Mesenchymal stem cell (in vitro differentiated cells and primary cell): ENCODE measurements at regions not wholly inside any gene's neighbourhood (a gene's known extent, or its start where the extent isn't known, plus 50 kb on each side); places are given as distances from the start of the nearest gene placed in this dataset.

Source experiments
- DNase-seq: peaks from one replicate; pipeline ENCODE4 v3.0.0-alpha.2; 2013
- H2AFZ ChIP-seq: one replicate; pipeline ENCODE4 v1.6.1; 2013; ENCODE audit warnings: low read depth, mild to moderate bottlenecking, control low read depth, inconsistent platforms, low read length, moderate library complexity
- H2AK5ac ChIP-seq: 2 replicates; pipeline ENCODE4 v1.6.1; 2013; ENCODE audit warnings: low read length, moderate library complexity, mild to moderate bottlenecking, inconsistent platforms; ENCODE audit not compliant: severe bottlenecking
- H2BK120ac ChIP-seq: one replicate; pipeline ENCODE4 v1.6.1; 2013; ENCODE audit warnings: low read depth, mild to moderate bottlenecking, inconsistent platforms, low read length, moderate library complexity
- H2BK12ac ChIP-seq, 2 experiments: one replicate each; pipeline ENCODE4 v1.6.1; 2013; ENCODE audit warnings: inconsistent platforms in 2 of 2, low read length in 2 of 2, mild to moderate bottlenecking in 2 of 2, moderate library complexity in 2 of 2, control low read depth in 1 of 2
- H2BK15ac ChIP-seq: one replicate; pipeline ENCODE4 v1.6.1; 2013; ENCODE audit warnings: mild to moderate bottlenecking, low read depth, inconsistent platforms; ENCODE audit not compliant: poor library complexity, severe bottlenecking
- H2BK5ac ChIP-seq: 2 replicates; pipeline ENCODE4 v1.6.1; 2013; ENCODE audit warnings: low read depth, mild to moderate bottlenecking, low read length, control low read depth, inconsistent platforms; ENCODE audit not compliant: poor library complexity, severe bottlenecking
- H3K14ac ChIP-seq, 2 experiments: one replicate each; pipeline ENCODE4 v1.6.1; 2013; ENCODE audit warnings: inconsistent platforms in 2 of 2, low read length in 2 of 2, control low read depth in 1 of 2, mild to moderate bottlenecking in 1 of 2, moderate library complexity in 1 of 2
- H3K18ac ChIP-seq, 2 experiments: one replicate each; pipeline ENCODE4 v1.6.1; 2013; ENCODE audit warnings: inconsistent platforms in 2 of 2, low read length in 2 of 2, control low read depth in 1 of 2, low read depth in 1 of 2, mild to moderate bottlenecking in 1 of 2
- H3K23ac ChIP-seq, 2 experiments: one replicate each; pipeline ENCODE4 v1.6.1; 2013; ENCODE audit warnings: inconsistent platforms in 2 of 2, low read length in 2 of 2, mild to moderate bottlenecking in 2 of 2, moderate library complexity in 2 of 2, control low read depth in 1 of 2
- H3K27ac ChIP-seq: 2 replicates; pipeline ENCODE4 v1.5.1; 2013; ENCODE audit warnings: mild to moderate bottlenecking, moderate library complexity, low read length, control low read depth, inconsistent platforms; ENCODE audit not compliant: poor library complexity, severe bottlenecking
- H3K27me3 ChIP-seq, 2 experiments: 2 replicates each; pipeline versions ENCODE4 v1.6.1 to v1.7.0; 2013; ENCODE audit warnings: low read length in 2 of 2, mild to moderate bottlenecking in 2 of 2, moderate library complexity in 2 of 2, control low read depth in 1 of 2, inconsistent platforms in 1 of 2; ENCODE audit not compliant: control insufficient read depth in 1 of 2, insufficient read depth in 1 of 2
- H3K36me3 ChIP-seq, 2 experiments: 2 replicates each; pipeline versions ENCODE4 v1.6.1 to v1.7.0; 2013; ENCODE audit warnings: low read length in 2 of 2, control low read depth in 1 of 2, inconsistent platforms in 1 of 2, low read depth in 1 of 2, mild to moderate bottlenecking in 1 of 2; ENCODE audit not compliant: insufficient read depth in 2 of 2, control insufficient read depth in 1 of 2
- H3K4ac ChIP-seq, 2 experiments: one replicate each; pipeline ENCODE4 v1.6.1; 2013; ENCODE audit warnings: inconsistent platforms in 2 of 2, low read length in 2 of 2, mild to moderate bottlenecking in 2 of 2, moderate library complexity in 2 of 2, control low read depth in 1 of 2, low read depth in 1 of 2
- H3K4me1 ChIP-seq: 2 replicates; pipeline ENCODE4 v1.6.1; 2013; ENCODE audit warnings: low read depth, low read length, control low read depth; ENCODE audit not compliant: control insufficient read depth, insufficient read depth
- H3K4me2 ChIP-seq: 2 replicates; pipeline ENCODE4 v1.6.1; 2013; ENCODE audit warnings: low read length, mild to moderate bottlenecking, inconsistent platforms; ENCODE audit not compliant: poor library complexity, severe bottlenecking
- H3K4me3 ChIP-seq, 2 experiments: 2 replicates each; pipeline versions ENCODE4 v1.5.1 to v1.7.0; 2013; ENCODE audit warnings: low read length in 2 of 2, mild to moderate bottlenecking in 2 of 2, control low read depth in 1 of 2, low read depth in 1 of 2; ENCODE audit not compliant: insufficient read depth in 1 of 2
- H3K79me1 ChIP-seq: replicated peaks from 2 replicates; pipeline ENCODE4 v1.6.1; 2013; ENCODE audit warnings: mild to moderate bottlenecking, control low read depth, low read length, inconsistent platforms; ENCODE audit not compliant: poor library complexity, severe bottlenecking
- H3K9ac ChIP-seq: 2 replicates; pipeline ENCODE4 v1.7.0; 2013; ENCODE audit warnings: mild to moderate bottlenecking, low read length, moderate library complexity
- H3K9me3 ChIP-seq: 2 replicates; pipeline ENCODE4 v1.7.0; 2013; ENCODE audit warnings: mild to moderate bottlenecking, low read length; ENCODE audit not compliant: control insufficient read depth
- H4K8ac ChIP-seq: one replicate; pipeline ENCODE4 v1.6.1; 2013; ENCODE audit warnings: inconsistent platforms, mild to moderate bottlenecking, low read length, moderate library complexity
- H4K91ac ChIP-seq: one replicate; pipeline ENCODE4 v1.6.1; 2013; ENCODE audit warnings: mild to moderate bottlenecking, low read length, inconsistent platforms
- WGBS: methylation state at CpG from one replicate; pipeline ENCODE4 v1.1.7; 2013; ENCODE audit warnings: mixed read lengths; 5-methylcytosine and 5-hydroxymethylcytosine counted together

DNA sequence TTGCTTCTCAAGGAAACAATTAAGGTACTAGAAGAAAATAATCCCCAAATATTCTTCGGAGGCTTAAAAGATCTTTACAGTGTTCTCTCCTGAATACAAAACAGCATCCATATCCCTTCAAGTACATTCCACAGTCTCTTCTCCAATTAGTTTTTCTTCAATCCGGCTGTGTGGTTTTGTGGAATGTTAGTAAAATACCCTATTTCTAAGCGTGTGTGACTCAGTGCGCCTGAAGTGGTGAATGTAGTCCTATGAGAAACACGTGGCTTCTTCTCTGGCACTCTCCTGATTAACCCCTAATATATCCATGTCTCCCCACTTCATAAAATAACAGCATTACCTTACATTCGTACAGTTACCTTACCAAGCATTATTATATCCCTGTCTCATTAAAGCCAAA lies 570.2 kb downstream of the ARL4A start:
- Histone ChIP-seq H3K4me2 (no peak overlapping the region), H3K4me1 (no peaks in the 10 kb centered on the region), H2AFZ (no peak overlapping the region), H2BK15ac (no peak overlapping the region), H3K4me3 (no peak overlapping the region), H3K36me3 (no peaks in the 10 kb centered on the region), H3K4ac (no peak overlapping the region), H3K9ac (no peak overlapping the region), H3K14ac (no peak overlapping the region), H2BK5ac (no peak overlapping the region), H3K27me3 (no peaks in the 10 kb centered on the region), H3K9me3 (no peaks in the 10 kb centered on the region), H4K8ac (no peak overlapping the region), H4K91ac (no peak overlapping the region), H3K18ac (no peak overlapping the region), H2AK5ac (no peak overlapping the region), H2BK120ac (no peak overlapping the region), H3K79me1 (no peaks in the 10 kb centered on the region), H2BK12ac (no peak overlapping the region), H3K27ac (no peak overlapping the region), H3K23ac (no peak overlapping the region)
- 47% methylated on average over 3 of the region's 6 CpGs for WGBS
- peak; percentile 21 for DNase-seq

DNA sequence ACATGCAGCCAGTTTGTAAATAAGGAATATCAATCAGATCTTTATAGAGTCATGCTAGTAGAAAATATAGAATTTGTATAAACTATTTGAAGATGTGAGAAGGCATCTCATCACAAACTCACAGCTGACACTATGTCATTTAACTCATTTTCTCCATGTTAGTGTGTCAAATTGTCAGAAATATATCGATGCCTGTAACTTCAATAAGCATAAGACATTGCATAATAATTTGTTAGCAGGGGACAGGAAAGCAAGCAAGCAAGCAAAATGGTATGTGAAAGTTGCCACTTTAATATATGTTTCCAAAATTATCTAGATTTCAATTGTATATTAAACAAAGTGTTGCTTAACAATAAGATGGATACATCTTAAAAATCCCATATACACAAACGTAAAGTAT lies 571.0 kb downstream of the ARL4A start:
- Histone ChIP-seq H3K4me1 (no peaks in the 10 kb centered on the region), H3K18ac (no peak overlapping the region), H2BK12ac (no peak overlapping the region), H3K14ac (no peak overlapping the region), H3K9ac (no peak overlapping the region), H2BK5ac (no peak overlapping the region), H2AK5ac (no peak overlapping the region), H3K27me3 (no peaks in the 10 kb centered on the region), H4K91ac (no peak overlapping the region), H3K4me2 (no peak overlapping the region), H2BK120ac (no peak overlapping the region), H3K23ac (no peak overlapping the region), H3K4ac (no peak overlapping the region), H4K8ac (no peak overlapping the region), H3K79me1 (no peaks in the 10 kb centered on the region), H3K36me3 (no peaks in the 10 kb centered on the region), H2AFZ (no peak overlapping the region), H3K9me3 (no peaks in the 10 kb centered on the region), H3K27ac (no peak overlapping the region), H2BK15ac (no peak overlapping the region), H3K4me3 (no peak overlapping the region)
- DNase-seq: no peak
- 100% methylated on average over 1 of the region's 2 CpGs for WGBS

DNA sequence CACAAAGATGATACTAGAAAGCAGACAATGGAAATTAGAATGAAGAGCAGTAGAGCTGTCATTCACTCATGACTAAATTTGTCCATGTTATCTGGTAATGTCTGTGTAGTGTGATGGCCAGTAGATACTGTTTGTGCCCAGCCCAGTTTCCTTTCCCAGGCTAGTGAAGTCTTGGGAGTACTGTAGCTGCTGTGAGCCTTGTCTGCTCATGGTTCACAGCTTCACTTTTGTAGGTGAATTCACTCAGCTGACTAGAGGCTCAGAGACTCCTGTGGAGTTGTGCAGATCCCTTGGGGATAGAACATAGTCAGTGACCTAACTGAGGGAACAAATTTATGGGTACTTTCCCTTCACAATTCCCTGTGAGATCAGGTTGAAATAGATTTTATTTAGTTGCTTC lies 572.5 kb downstream of the ARL4A start:
- H3K23ac ChIP-seq: no peak overlapping the region
- H2AFZ ChIP-seq: no peak overlapping the region
- H3K4me1 ChIP-seq: no peaks in the 10 kb centered on the region
- peak overlapping the region in 1 of 2 experiments; percentile 83 for H2BK12ac ChIP-seq
- no peak overlapping the region for H3K27ac ChIP-seq
- no peak overlapping the region for H2AK5ac ChIP-seq
- no peak overlapping the region for H2BK120ac ChIP-seq
- no peak overlapping the region for H3K4ac ChIP-seq
- no peak overlapping the region for H4K91ac ChIP-seq
- no peak overlapping the region for H2BK15ac ChIP-seq
- DNase-seq: no peak
- no peak overlapping the region for H3K18ac ChIP-seq
- H3K9me3 ChIP-seq: no peaks in the 10 kb centered on the region
- no peaks in the 10 kb centered on the region for H3K79me1 ChIP-seq
- H3K4me3 ChIP-seq: no peak overlapping the region
- no peak overlapping the region for H4K8ac ChIP-seq
- H3K27me3 ChIP-seq: no peaks in the 10 kb centered on the region
- peak overlapping the region in 1 of 2 experiments; percentile 55 for H3K14ac ChIP-seq
- H3K4me2 ChIP-seq: peak overlapping the region; percentile 16
- H2BK5ac ChIP-seq: no peak overlapping the region
- H3K36me3 ChIP-seq: no peaks in the 10 kb centered on the region
- no peak overlapping the region for H3K9ac ChIP-seq

DNA sequence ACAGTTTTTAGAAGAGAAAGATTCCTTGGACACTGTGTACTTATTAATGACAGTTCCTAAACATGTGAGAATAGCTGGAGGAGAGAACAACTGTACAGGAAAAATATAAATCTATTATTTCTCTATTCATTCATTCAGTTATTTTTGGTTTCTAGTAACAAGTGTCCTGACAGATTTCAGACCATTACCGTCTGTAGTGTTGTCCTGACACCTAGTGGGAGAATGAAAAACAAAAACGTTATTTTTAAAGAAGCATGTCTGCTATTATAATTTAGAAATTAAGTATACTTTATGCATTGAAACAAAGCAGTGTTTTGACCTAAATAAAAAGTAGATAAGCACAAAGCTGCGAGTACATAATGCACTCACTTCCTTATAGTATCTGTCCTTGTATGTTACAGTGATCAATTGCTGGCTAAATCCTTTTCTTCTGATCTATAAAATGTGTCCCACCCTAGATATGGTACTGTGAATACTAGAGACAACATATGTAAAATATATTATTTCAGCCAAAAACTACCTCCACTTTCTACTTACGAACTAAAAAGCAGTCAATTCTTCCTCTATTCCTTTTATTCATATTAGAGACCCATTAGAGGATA lies 575.6 kb downstream of the ARL4A start:
- H3K23ac ChIP-seq: no peak overlapping the region
- no peak overlapping the region for H2AFZ ChIP-seq
- H2BK12ac ChIP-seq: no peak overlapping the region
- peak; percentile 56 for DNase-seq
- no peak overlapping the region for H2BK120ac ChIP-seq
- no peak overlapping the region for H2BK5ac ChIP-seq
- H3K79me1 ChIP-seq: no peaks in the 10 kb centered on the region
- no peaks in the 10 kb centered on the region for H3K9me3 ChIP-seq
- H3K27ac ChIP-seq: no peak overlapping the region
- H2BK15ac ChIP-seq: no peak overlapping the region
- H3K14ac ChIP-seq: no peak overlapping the region
- H3K4me2 ChIP-seq: no peak overlapping the region
- 2% methylated on average over 1 of the region's 4 CpGs for WGBS
- H2AK5ac ChIP-seq: no peak overlapping the region
- no peak overlapping the region for H4K91ac ChIP-seq
- H4K8ac ChIP-seq: no peak overlapping the region
- no peak overlapping the region for H3K9ac ChIP-seq
- H3K4ac ChIP-seq: no peak overlapping the region
- no peak overlapping the region for H3K4me3 ChIP-seq
- no peaks in the 10 kb centered on the region for H3K27me3 ChIP-seq
- H3K18ac ChIP-seq: no peak overlapping the region
- no peaks in the 10 kb centered on the region for H3K36me3 ChIP-seq
- H3K4me1 ChIP-seq: no peaks in the 10 kb centered on the region
